ENCODE measurements at regions not wholly inside any gene's neighbourhood (a gene's known extent, or its start where the extent isn't known, plus 50 kb on each side); places are given as distances from the start of the nearest gene placed in this dataset.

DNA sequence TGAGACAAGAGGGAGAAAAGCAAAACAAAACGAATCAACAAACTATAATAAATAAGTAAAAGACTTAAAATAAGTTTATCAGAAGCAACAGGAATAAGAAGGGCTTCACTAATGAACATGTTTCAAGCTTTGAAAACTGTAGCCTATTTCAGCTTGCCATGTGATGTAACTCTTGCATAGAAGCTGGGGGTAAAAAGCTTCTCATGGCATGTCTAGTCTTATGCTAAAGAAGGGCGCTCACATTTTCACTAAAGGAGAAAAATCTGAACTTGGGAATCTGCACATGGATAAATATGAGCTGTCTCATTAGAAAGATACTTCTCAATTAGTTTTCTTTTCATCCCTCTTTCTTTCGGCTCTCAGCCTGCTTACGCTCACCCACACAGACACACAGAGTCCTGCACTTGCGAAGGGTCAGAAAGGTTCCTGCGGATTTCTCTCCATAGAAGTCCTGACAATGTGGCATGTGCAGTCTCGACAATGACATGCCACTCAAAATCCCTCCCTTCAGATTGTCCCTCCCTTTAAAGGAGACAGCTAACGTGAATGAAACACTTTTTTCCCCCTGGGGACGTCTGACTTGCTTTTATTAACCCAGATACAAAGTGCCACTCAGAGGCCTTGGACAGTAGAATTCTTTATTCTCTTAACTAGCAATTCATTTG lies 568.9 kb upstream of the NR2F2 start:
- TF ChIP-seq POLR2A (IDR thresholded peaks at IDR 0.05) (no peak), POLR2AphosphoS5 (IDR thresholded peaks at IDR 0.05) (no peak)
- TF ChIP-seq, protein P1, sequence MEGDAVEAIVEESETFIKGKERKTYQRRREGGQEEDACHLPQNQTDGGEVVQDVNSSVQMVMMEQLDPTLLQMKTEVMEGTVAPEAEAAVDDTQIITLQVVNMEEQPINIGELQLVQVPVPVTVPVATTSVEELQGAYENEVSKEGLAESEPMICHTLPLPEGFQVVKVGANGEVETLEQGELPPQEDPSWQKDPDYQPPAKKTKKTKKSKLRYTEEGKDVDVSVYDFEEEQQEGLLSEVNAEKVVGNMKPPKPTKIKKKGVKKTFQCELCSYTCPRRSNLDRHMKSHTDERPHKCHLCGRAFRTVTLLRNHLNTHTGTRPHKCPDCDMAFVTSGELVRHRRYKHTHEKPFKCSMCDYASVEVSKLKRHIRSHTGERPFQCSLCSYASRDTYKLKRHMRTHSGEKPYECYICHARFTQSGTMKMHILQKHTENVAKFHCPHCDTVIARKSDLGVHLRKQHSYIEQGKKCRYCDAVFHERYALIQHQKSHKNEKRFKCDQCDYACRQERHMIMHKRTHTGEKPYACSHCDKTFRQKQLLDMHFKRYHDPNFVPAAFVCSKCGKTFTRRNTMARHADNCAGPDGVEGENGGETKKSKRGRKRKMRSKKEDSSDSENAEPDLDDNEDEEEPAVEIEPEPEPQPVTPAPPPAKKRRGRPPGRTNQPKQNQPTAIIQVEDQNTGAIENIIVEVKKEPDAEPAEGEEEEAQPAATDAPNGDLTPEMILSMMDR (IDR thresholded peaks at IDR 0.05): no peak

Measured in suprapubic skin (tissue), 4 donors.